ENCODE measurements at regions not wholly inside any gene's neighbourhood (a gene's known extent, or its start where the extent isn't known, plus 50 kb on each side); places are given as distances from the start of the nearest gene placed in this dataset.
"Not testable (repeated sequence)": the region's sequence is repeated elsewhere in the genome, so short reads cannot be mapped to it uniquely, and the experiment has no call there.

GRCh38 chr14:98223710-98224109 lies 1048.3 kb downstream of the BCL11B start:
- DNase-seq, result not testable (repeated sequence)

GRCh38 chr14:98226411-98226810 lies 1045.6 kb downstream of the BCL11B start:
- DNase-seq, result peak; percentile 43

GRCh38 chr14:98227000-98227726 lies 1044.8 kb downstream of the BCL11B start:
- DNase-seq, result no peak

- no peak for DNase-seq
Measured at GRCh38 chr14:98227727-98228111, 1044.3 kb downstream of the BCL11B start.

GRCh38 chr14:98229656-98230366 lies 1042.2 kb downstream of the BCL11B start:
- DNase-seq, result no peak

- no peak for DNase-seq
Measured at GRCh38 chr14:98230411-98230810, 1041.6 kb downstream of the BCL11B start.

GRCh38 chr14:98231210-98231609 lies 1040.8 kb downstream of the BCL11B start:
- DNase-seq, result no peak

- DNase-seq, result no peak
Measured at GRCh38 chr14:98233656-98234055, 1038.3 kb downstream of the BCL11B start.

- DNase-seq, result no peak
Measured at GRCh38 chr14:98234208-98234607, 1037.8 kb downstream of the BCL11B start.

GRCh38 chr14:98236314-98236713 lies 1035.7 kb downstream of the BCL11B start:
- no peak for DNase-seq

- DNase-seq, result no peak
Measured at GRCh38 chr14:98237939-98238338, 1034.1 kb downstream of the BCL11B start.

GRCh38 chr14:98240376-98240775 lies 1031.6 kb downstream of the BCL11B start:
- DNase-seq, result no peak

- no peak for DNase-seq
Measured at GRCh38 chr14:98242903-98243302, 1029.1 kb downstream of the BCL11B start.

- no peak for DNase-seq
Measured at GRCh38 chr14:98243332-98243731, 1028.7 kb downstream of the BCL11B start.

GRCh38 chr14:98244162-98244948 lies 1027.6 kb downstream of the BCL11B start:
- DNase-seq, result peak; percentile 44

- no peak for DNase-seq
Measured at GRCh38 chr14:98244966-98245569, 1026.9 kb downstream of the BCL11B start.

- no peak for DNase-seq
Measured at GRCh38 chr14:98249057-98249456, 1022.9 kb downstream of the BCL11B start.

GRCh38 chr14:98249476-98249875 lies 1022.5 kb downstream of the BCL11B start:
- no peak for DNase-seq

GRCh38 chr14:98252820-98253219 lies 1019.2 kb downstream of the BCL11B start:
- DNase-seq, result no peak

GRCh38 chr14:98259881-98260280 lies 1012.1 kb downstream of the BCL11B start:
- no peak for DNase-seq

GRCh38 chr14:98262566-98262965 lies 1009.4 kb downstream of the BCL11B start:
- no peak for DNase-seq

GRCh38 chr14:98269533-98269932 lies 1002.5 kb downstream of the BCL11B start:
- DNase-seq, result no peak

GRCh38 chr14:98270201-98270600 lies 1001.8 kb downstream of the BCL11B start:
- DNase-seq, result no peak
